H54 (cell line): ENCODE measurements at regions not wholly inside any gene's neighbourhood (a gene's known extent, or its start where the extent isn't known, plus 50 kb on each side); places are given as distances from the start of the nearest gene placed in this dataset.

Source experiments
- DNase-seq: peaks from one replicate; pipeline ENCODE4 v3.0.0; 2011; ENCODE audit warnings: low spot score, mixed read lengths; ENCODE audit not compliant: insufficient read length
- FAIRE-seq: peaks from 3 replicates; lab custom pipeline; 2011; peaks lifted over from hg19 to GRCh38; lab: Jason Lieb, UNC
- POLR2A ChIP-seq: IDR thresholded peaks from 2 replicates; pipeline ENCODE4 v1.6.1; 2011; ENCODE audit warnings: low read depth, mild to moderate bottlenecking, low read length

- DNase-seq (no peak), FAIRE-seq (no peak)
- no peak for TF ChIP-seq POLR2A
Observed at GRCh38 chr12:20189767-20190166, 178.6 kb upstream of the PDE3A start.

- DNase-seq (no peak), FAIRE-seq (no peak)
- no peak for TF ChIP-seq POLR2A
Observed at GRCh38 chr12:20194171-20194570, 174.2 kb upstream of the PDE3A start.

DNA sequence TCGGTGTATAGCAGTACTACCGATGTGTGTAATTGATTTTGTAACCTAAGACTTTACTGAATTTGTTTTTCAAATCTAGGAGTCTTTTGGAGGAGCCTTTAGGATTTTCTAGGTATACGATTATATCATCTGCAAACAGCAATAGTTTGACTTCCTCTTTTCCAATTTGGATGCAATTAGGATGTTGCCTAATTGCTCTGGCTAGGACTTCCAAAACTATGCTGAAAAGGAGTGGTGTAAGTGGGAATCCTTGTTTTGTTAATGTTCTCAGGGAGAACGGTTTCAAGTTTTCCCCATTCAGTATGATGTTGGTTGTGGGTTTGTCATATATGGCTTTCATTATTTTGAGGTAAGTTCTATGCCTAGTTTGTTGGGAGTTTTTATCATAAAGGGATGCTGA lies 171.6 kb upstream of the PDE3A start:
- DNase-seq = no peak
- no peak for TF ChIP-seq POLR2A
- no peak for FAIRE-seq

GRCh38 chr12:20197411-20197810 lies 170.9 kb upstream of the PDE3A start:
- FAIRE-seq = no peak
- TF ChIP-seq POLR2A = no peak
- no peak for DNase-seq

DNA sequence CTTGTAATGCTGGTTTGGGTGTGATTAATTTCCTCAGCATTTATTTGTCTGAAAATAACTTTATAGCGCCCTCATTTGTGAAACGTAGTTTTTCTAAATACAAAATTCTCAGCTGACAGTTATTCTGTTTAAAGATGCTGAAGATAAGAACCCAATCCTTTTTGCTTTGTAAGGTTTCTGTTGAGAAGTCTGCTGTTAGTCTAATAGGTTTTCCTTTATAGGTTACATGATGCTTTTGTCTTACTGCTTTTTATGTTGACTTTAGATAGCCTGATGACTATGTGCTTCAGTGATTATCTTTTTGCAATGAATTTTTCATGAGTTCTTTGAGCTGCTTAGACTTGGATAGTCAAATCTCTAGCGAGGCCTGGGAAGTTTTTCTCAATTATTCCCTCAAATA lies 168.6 kb upstream of the PDE3A start:
- no peak for TF ChIP-seq POLR2A
- no peak for FAIRE-seq
- no peak for DNase-seq

DNA sequence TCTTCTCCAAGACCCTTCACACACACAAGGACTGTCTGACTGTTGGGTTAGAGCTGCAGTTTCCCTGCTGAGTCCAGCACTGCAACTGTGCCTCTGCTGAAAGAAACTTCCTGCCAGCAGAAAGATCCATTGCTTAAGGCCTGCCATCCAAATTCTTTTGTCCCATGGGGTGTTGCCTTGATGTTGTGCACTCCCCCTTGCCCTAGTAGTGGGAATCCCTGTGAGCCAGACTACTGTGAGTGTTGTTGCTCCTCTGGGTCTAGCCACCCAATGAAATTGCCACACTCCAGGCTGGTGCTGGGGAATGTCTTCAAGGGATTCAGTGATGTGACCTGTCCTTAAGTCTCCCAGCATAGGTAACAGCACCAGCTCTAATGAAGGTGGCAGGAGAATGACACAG lies 166.6 kb upstream of the PDE3A start:
- no peak for TF ChIP-seq POLR2A
- FAIRE-seq (no peak), DNase-seq (no peak)

- no peak for FAIRE-seq
- DNase-seq = no peak
- no peak for TF ChIP-seq POLR2A
Observed at GRCh38 chr12:20205854-20206253, 162.5 kb upstream of the PDE3A start.

DNA sequence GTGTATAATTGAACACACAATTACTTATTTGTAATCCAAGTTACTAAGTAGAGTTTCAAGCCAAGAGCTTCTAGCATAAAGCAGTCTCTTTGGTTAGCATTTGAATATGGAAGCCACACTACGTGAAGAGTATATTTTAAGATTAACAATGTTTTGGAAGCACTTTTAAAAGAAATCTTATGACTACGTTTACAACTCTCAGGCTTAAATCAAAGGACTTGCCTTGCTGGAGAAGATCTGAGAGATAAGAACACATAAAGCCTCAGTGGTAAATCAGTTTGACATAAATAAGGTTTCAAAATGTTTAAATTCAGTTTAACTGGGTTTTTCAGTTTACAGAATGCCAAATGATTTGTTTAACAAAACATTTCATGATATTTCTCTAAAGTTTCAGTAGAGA lies 161.9 kb upstream of the PDE3A start:
- TF ChIP-seq POLR2A = no peak
- no peak for FAIRE-seq
- no peak for DNase-seq

GRCh38 chr12:20210621-20211215 lies 157.6 kb upstream of the PDE3A start:
- FAIRE-seq (no peak), DNase-seq (no peak)
- no peak for TF ChIP-seq POLR2A

GRCh38 chr12:20211541-20211940 lies 156.8 kb upstream of the PDE3A start:
- DNase-seq = no peak
- TF ChIP-seq POLR2A = no peak

GRCh38 chr12:20211981-20212421 lies 156.3 kb upstream of the PDE3A start:
- FAIRE-seq (no peak), DNase-seq (no peak)
- TF ChIP-seq POLR2A = no peak

More at GRCh38 chr12:20211541-20211940, 156.8 kb upstream of the PDE3A start:
- FAIRE-seq = no peak

- no peak for TF ChIP-seq POLR2A
- DNase-seq (peak; percentile 40), FAIRE-seq (peak; percentile 98)
Observed at GRCh38 chr12:20212658-20213555, 155.4 kb upstream of the PDE3A start.

GRCh38 chr12:20213723-20214625 lies 154.4 kb upstream of the PDE3A start:
- no peak for TF ChIP-seq POLR2A
- no peak for FAIRE-seq
- no peak for DNase-seq

DNA sequence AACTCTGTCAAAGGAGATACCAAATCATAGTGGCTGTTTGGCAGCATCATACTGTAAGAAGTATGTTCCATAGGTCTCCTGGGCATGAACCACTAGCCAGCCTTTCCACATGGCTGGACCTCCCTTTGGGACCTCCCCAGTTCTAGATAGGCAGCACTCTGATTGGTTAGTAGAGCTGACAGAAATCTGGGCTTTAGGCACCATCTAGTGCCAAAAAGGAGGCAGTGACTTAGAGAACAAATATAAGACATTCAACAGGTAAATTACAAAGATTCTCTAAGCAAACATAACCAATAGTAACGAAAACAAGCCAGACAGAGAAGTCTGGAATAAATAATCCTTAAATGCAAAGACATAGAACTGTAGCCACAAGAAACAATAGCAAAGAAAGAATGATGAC lies 148.0 kb upstream of the PDE3A start:
- no peak for DNase-seq
- TF ChIP-seq POLR2A = no peak
- FAIRE-seq = no peak
